Astrocyte (in vitro differentiated cells and primary cell): ENCODE measurements at regions not wholly inside any gene's neighbourhood (a gene's known extent, or its start where the extent isn't known, plus 50 kb on each side); places are given as distances from the start of the nearest gene placed in this dataset.

Source experiments
- DNase-seq: peaks from one replicate; pipeline ENCODE4 v3.0.0-alpha.2; 2010; ENCODE audit warnings: low read depth
- FAIRE-seq: peaks from 2 replicates; lab custom pipeline; 2011; peaks lifted over from hg19 to GRCh38; lab: Jason Lieb, UNC
- H2AFZ ChIP-seq: 2 replicates; pipeline ENCODE4 v1.6.0; 2012; ENCODE audit warnings: low read depth, low read length, inconsistent platforms
- H3K27ac ChIP-seq: 2 replicates; pipeline ENCODE4 v1.5.1; 2011; ENCODE audit warnings: low read depth, low read length, inconsistent platforms
- H3K27me3 ChIP-seq: 2 replicates; pipeline ENCODE4 v1.6.0; 2011; ENCODE audit warnings: low read length, inconsistent platforms; ENCODE audit not compliant: insufficient read depth
- H3K36me3 ChIP-seq: 2 replicates; pipeline ENCODE4 v1.5.1; 2011; ENCODE audit warnings: low read length, inconsistent platforms; ENCODE audit not compliant: insufficient read depth
- H3K4me1 ChIP-seq: 2 replicates; pipeline ENCODE4 v1.5.1; 2011; ENCODE audit warnings: low read length, inconsistent platforms; ENCODE audit not compliant: insufficient read depth
- H3K4me2 ChIP-seq: 2 replicates; pipeline ENCODE4 v1.6.0; 2012; ENCODE audit warnings: low read length, inconsistent platforms
- H3K4me3 ChIP-seq: 2 replicates; pipeline ENCODE4 v1.5.1; 2011; ENCODE audit warnings: low read depth, mild to moderate bottlenecking, low read length, inconsistent platforms; ENCODE audit not compliant: insufficient read depth
- H3K79me2 ChIP-seq: 2 replicates; pipeline ENCODE4 v1.6.0; 2012; ENCODE audit warnings: mild to moderate bottlenecking, low read length, inconsistent platforms; ENCODE audit not compliant: insufficient read depth
- H3K9ac ChIP-seq: 2 replicates; pipeline ENCODE4 v1.6.0; 2012; ENCODE audit warnings: mild to moderate bottlenecking, low read length, inconsistent platforms
- H3K9me3 ChIP-seq: 2 replicates; pipeline ENCODE4 v1.5.1; 2012; ENCODE audit warnings: low read depth, mild to moderate bottlenecking, low read length, inconsistent platforms; ENCODE audit not compliant: insufficient read depth
- H4K20me1 ChIP-seq: 2 replicates; pipeline ENCODE4 v1.6.0; 2012; ENCODE audit warnings: low read length, inconsistent platforms; ENCODE audit not compliant: insufficient read depth
- H3K27ac Mint-ChIP-seq: one replicate; pipeline ENCODE4 v1.8.0; 2021; ENCODE audit warnings: mild to moderate bottlenecking, mixed read lengths; ENCODE audit not compliant: unreplicated experiment
- H3K27me3 Mint-ChIP-seq: one replicate; pipeline ENCODE4 v1.8.0; 2021; ENCODE audit warnings: low read depth, mixed read lengths; ENCODE audit not compliant: unreplicated experiment
- H3K36me3 Mint-ChIP-seq: one replicate; pipeline ENCODE4 v1.8.0; 2021; ENCODE audit warnings: low read depth, mixed read lengths; ENCODE audit not compliant: unreplicated experiment
- H3K4me1 Mint-ChIP-seq: one replicate; pipeline ENCODE4 v1.8.0; 2021; ENCODE audit warnings: low read depth, mixed read lengths; ENCODE audit not compliant: unreplicated experiment
- H3K4me3 Mint-ChIP-seq: one replicate; pipeline ENCODE4 v1.8.0; 2021; ENCODE audit warnings: mild to moderate bottlenecking, moderate library complexity, mixed read lengths; ENCODE audit not compliant: unreplicated experiment
- H3K9me3 Mint-ChIP-seq: one replicate; pipeline ENCODE4 v1.8.0; 2021; ENCODE audit warnings: mild to moderate bottlenecking, mixed read lengths; ENCODE audit not compliant: unreplicated experiment
- EZH2 ChIP-seq: IDR thresholded peaks from 2 replicates; pipeline ENCODE4 v1.6.1; 2012; ENCODE audit warnings: mild to moderate bottlenecking, low read length, inconsistent platforms; ENCODE audit not compliant: insufficient read depth
- TF ChIP-seq, protein P1 (sequence below): IDR thresholded peaks from 2 replicates; pipeline ENCODE4 v1.5.1; 2011; ENCODE audit warnings: low read depth, mild to moderate bottlenecking, inconsistent platforms, low read length, moderate library complexity; ENCODE audit not compliant: insufficient read depth

- H3K4me2 ChIP-seq, result no peak overlapping the region
- Mint-ChIP-seq H3K9me3 (no peaks in the 10 kb centered on the region), H3K4me1 (peaks cover 19% of the 10 kb centered on the region), H3K27ac (no peak overlapping the region), H3K36me3 (no peaks in the 10 kb centered on the region), H3K4me3 (no peak overlapping the region), H3K27me3 (peaks cover 2% of the 10 kb centered on the region)
- no peak overlapping the region for H3K9ac ChIP-seq
- H3K27ac ChIP-seq, result no peak overlapping the region
- no peaks in the 10 kb centered on the region for H3K4me1 ChIP-seq
- H3K36me3 ChIP-seq, result no peaks in the 10 kb centered on the region
- no peak overlapping the region for H2AFZ ChIP-seq
- FAIRE-seq (no peak), DNase-seq (no peak)
- H3K9me3 ChIP-seq, result no peaks in the 10 kb centered on the region
- no peaks in the 10 kb centered on the region for H3K27me3 ChIP-seq
- H3K4me3 ChIP-seq, result no peak overlapping the region
- no peaks in the 10 kb centered on the region for H3K79me2 ChIP-seq
- no peak for TF ChIP-seq EZH2
- TF ChIP-seq, protein P1, sequence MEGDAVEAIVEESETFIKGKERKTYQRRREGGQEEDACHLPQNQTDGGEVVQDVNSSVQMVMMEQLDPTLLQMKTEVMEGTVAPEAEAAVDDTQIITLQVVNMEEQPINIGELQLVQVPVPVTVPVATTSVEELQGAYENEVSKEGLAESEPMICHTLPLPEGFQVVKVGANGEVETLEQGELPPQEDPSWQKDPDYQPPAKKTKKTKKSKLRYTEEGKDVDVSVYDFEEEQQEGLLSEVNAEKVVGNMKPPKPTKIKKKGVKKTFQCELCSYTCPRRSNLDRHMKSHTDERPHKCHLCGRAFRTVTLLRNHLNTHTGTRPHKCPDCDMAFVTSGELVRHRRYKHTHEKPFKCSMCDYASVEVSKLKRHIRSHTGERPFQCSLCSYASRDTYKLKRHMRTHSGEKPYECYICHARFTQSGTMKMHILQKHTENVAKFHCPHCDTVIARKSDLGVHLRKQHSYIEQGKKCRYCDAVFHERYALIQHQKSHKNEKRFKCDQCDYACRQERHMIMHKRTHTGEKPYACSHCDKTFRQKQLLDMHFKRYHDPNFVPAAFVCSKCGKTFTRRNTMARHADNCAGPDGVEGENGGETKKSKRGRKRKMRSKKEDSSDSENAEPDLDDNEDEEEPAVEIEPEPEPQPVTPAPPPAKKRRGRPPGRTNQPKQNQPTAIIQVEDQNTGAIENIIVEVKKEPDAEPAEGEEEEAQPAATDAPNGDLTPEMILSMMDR, result no peak
- H4K20me1 ChIP-seq, result no peaks in the 10 kb centered on the region
Observed at GRCh38 chr3:34175636-34176176, 377.3 kb downstream of the PDCD6IP start.

DNA sequence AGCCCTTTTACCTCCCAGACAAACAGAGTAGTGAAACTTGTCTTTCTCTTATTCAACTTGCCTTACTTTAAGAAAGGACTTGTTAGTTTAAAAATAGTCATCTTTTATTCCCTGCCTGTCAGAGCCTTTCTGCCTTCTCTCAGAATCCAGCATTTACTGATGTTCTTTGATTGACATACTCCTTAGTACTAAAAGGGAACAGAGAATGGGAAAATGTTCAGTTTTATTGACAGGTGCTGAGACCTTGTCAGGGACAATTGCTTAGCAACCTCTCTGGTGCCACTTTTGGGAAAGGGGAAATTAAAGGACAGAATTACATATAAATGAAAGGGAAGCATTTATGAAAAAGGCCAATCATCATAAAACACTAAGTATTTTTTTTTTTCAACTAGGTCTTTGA lies 378.3 kb downstream of the PDCD6IP start:
- H2AFZ ChIP-seq, result no peak overlapping the region

DNA sequence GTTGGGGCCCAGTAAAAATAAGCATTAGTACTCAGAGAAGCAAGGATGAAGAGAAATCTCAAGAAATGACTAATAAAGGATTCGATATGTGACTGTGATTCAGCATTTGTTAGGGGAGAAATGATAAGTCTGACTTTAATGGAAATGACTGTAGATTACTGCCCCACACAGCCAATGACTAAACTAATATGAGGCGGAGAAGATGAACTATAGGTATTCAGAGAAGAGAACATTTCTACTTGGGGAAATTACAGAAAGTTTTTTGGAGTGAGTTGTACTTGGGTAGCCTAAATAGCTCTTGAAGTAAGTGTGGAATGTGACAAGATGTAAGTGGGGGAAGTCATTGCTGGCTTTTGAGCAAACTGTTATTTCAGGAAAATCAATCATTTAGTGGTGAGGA lies 380.0 kb downstream of the PDCD6IP start:
- Histone ChIP-seq H3K9me3 (no peaks in the 10 kb centered on the region), H3K4me1 (no peaks in the 10 kb centered on the region), H3K27ac (peak overlapping the region; percentile 31), H3K36me3 (no peaks in the 10 kb centered on the region), H3K4me2 (peak overlapping the region; percentile 10), H3K4me3 (no peak overlapping the region), H2AFZ (no peak overlapping the region), H4K20me1 (no peaks in the 10 kb centered on the region), H3K79me2 (no peaks in the 10 kb centered on the region), H3K27me3 (no peaks in the 10 kb centered on the region), H3K9ac (no peak overlapping the region)
- Mint-ChIP-seq H3K36me3 (no peaks in the 10 kb centered on the region), H3K27me3 (peaks cover 2% of the 10 kb centered on the region), H3K4me1 (peaks cover 19% of the 10 kb centered on the region), H3K4me3 (no peak overlapping the region), H3K9me3 (no peaks in the 10 kb centered on the region), H3K27ac (peak overlapping the region; percentile 23)
- FAIRE-seq (no peak), DNase-seq (peak; percentile 64)
- TF ChIP-seq, protein P1, result no peak
- TF ChIP-seq EZH2, result no peak

More for the DNA sequence above, 378.3 kb downstream of the PDCD6IP start:
- Histone ChIP-seq H3K27ac (no peak overlapping the region), H3K9me3 (no peaks in the 10 kb centered on the region), H4K20me1 (no peaks in the 10 kb centered on the region), H3K4me2 (no peak overlapping the region), H3K9ac (no peak overlapping the region), H3K27me3 (no peaks in the 10 kb centered on the region), H3K79me2 (no peaks in the 10 kb centered on the region), H3K4me3 (no peak overlapping the region), H3K36me3 (no peaks in the 10 kb centered on the region), H3K4me1 (no peaks in the 10 kb centered on the region)
- Mint-ChIP-seq H3K4me1 (peaks cover 19% of the 10 kb centered on the region), H3K36me3 (no peaks in the 10 kb centered on the region), H3K27me3 (peaks cover 2% of the 10 kb centered on the region), H3K4me3 (no peak overlapping the region), H3K27ac (no peak overlapping the region), H3K9me3 (no peaks in the 10 kb centered on the region)
- TF ChIP-seq, protein P1, result no peak
- no peak for TF ChIP-seq EZH2
- FAIRE-seq (no peak), DNase-seq (no peak)
